Subcutaneous abdominal adipose tissue (tissue), 5 donors: ENCODE measurements at regions not wholly inside any gene's neighbourhood (a gene's known extent, or its start where the extent isn't known, plus 50 kb on each side); places are given as distances from the start of the nearest gene placed in this dataset.
"Not testable (repeated sequence)": the region's sequence is repeated elsewhere in the genome, so short reads cannot be mapped to it uniquely, and the experiment has no call there.

ENCODE experiments used
- H3K27ac ChIP-seq: one replicate; pipeline ENCODE4 v1.7.0; 2013; ENCODE audit warnings: low read depth, mild to moderate bottlenecking, inconsistent platforms, low read length, moderate library complexity
- H3K27me3 ChIP-seq, 5 donors: one replicate each; pipeline ENCODE4 v1.7.0; 2013; ENCODE audit warnings: low read length in 5 of 5, inconsistent platforms in 1 of 5; ENCODE audit not compliant: control insufficient read depth in 5 of 5, insufficient read depth in 4 of 5
- H3K36me3 ChIP-seq, 5 donors: one replicate each; pipeline ENCODE4 v1.7.0; 2013; ENCODE audit warnings: low read length in 5 of 5; ENCODE audit not compliant: control insufficient read depth in 5 of 5, insufficient read depth in 5 of 5
- H3K4me1 ChIP-seq, 5 donors: one replicate each; pipeline ENCODE4 v1.7.0; 2013; ENCODE audit warnings: low read length in 5 of 5, mild to moderate bottlenecking in 3 of 5, moderate library complexity in 1 of 5; ENCODE audit not compliant: control insufficient read depth in 5 of 5, insufficient read depth in 5 of 5
- H3K4me3 ChIP-seq, 5 donors: one replicate each; pipeline ENCODE4 v1.7.0; 2013; ENCODE audit warnings: low read length in 5 of 5, low read depth in 1 of 5
- H3K9ac ChIP-seq, 5 donors: one replicate each; pipeline ENCODE4 v1.7.0; 2013; ENCODE audit warnings: low read length in 5 of 5, mild to moderate bottlenecking in 4 of 5, moderate library complexity in 3 of 5
- H3K9me3 ChIP-seq, 5 donors: one replicate each; pipeline ENCODE4 v1.7.0; 2013; ENCODE audit warnings: low read length in 5 of 5; ENCODE audit not compliant: control insufficient read depth in 5 of 5
- donor health status: healthy.
- donor health status: healthy.
- donor health status: healthy.
- donor health status: healthy.
- donor health status: healthy.

DNA sequence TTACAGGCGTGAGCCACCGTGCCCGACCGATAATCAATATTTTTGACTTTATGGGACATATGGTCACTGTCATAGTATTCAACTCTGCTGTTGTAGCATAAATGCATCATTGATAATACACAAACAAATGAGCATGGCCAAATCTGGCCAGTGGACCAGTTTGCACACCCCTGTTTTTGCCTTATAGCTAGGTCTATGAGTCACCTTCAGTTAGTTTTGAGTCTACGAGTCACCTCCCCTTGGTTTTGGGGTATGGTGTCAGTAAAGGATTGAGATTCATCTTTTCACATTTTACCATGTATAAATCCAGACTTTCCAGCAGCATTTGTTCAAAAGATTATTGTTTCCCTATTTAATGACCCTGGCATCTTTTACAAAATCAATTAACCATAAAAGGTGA is 362.5 kb upstream of the NRP1 start:
- H3K27ac ChIP-seq: no peak overlapping the region
- no peak overlapping the region for H3K9ac ChIP-seq
- no peaks in the 10 kb centered on the region for H3K36me3 ChIP-seq
- no peak overlapping the region for H3K4me3 ChIP-seq
- H3K9me3 ChIP-seq: peaks cover 0 to 5% (median 0%) of the 10 kb centered on the region in 5 donors
- H3K4me1 ChIP-seq: no peaks in the 10 kb centered on the region
- H3K27me3 ChIP-seq: no peaks in the 10 kb centered on the region

DNA sequence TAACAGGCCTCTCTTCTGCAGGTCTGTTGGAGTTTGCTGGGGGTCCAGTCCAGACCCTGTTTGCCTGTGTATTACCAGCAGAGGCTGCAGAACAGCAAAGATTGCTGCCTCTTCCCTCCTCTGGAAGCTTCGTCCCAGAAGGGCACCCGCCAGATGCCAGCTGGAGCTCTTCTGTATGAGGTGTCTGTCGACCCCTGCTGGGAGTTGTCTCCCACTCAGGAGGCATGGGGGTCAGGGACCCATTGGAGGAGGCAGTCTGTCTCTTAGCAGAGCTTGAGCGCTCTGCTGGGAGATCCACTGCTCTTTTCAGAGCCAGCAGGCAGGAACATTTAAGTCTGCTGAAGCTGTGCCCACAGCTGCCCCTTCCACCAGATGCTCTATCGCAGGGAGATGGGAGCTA is 361.1 kb upstream of the NRP1 start:
- H3K9me3 ChIP-seq: peaks cover 0 to 5% (median 0%) of the 10 kb centered on the region in 5 donors
- H3K9ac ChIP-seq: no peak overlapping the region
- H3K36me3 ChIP-seq: no peaks in the 10 kb centered on the region
- no peak overlapping the region for H3K4me3 ChIP-seq
- no peaks in the 10 kb centered on the region for H3K27me3 ChIP-seq
- no peak overlapping the region for H3K27ac ChIP-seq
- H3K4me1 ChIP-seq: no peaks in the 10 kb centered on the region

DNA sequence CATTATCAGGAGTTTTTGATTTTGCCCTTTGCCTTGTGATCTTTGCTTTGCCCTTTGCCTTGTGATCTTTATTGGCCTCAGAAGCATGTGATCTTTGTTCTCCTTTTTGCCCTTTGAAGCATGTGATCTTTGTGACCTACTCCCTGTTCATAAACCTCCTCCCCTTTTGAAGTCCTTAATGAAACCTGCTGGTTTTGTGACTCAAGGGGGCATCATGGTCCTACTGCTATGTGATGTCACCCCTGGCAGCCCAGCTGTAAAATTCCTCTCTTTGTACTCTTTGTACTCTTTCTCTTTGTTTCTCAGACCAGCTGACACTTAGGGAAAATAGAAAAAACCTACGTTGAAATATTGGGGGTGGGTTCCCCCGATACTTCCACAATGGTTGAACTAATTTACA is 356.1 kb upstream of the NRP1 start:
- not testable (repeated sequence) for H3K36me3 ChIP-seq, H3K4me3 ChIP-seq, H3K9ac ChIP-seq, H3K4me1 ChIP-seq, H3K27ac ChIP-seq, H3K27me3 ChIP-seq
- peaks cover 2 to 11% (median 10%) of the 10 kb centered on the region in 5 donors for H3K9me3 ChIP-seq

DNA sequence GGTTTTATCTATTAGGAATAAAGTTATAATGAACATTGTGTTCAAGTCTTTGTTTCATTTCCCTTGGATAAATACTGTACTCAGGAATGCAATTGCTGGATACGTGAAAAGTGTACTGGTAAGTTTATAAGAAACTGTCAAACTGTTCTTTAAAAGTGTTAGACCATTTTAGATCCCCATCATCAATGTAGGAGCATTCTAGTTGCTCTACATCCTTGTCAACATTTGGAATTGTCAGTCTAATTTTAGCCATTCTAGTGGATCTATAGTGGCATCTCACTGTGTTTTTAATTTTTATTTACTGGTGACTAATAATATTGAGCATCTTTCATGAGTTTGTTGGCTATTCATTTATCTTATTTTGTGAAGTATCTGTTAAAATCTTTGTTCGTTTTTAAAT is 354.0 kb upstream of the NRP1 start:
- Histone ChIP-seq H3K27me3 (no peaks in the 10 kb centered on the region), H3K4me1 (no peaks in the 10 kb centered on the region), H3K4me3 (no peak overlapping the region), H3K9ac (no peak overlapping the region), H3K36me3 (no peaks in the 10 kb centered on the region), H3K27ac (no peak overlapping the region), H3K9me3 (peaks cover 2 to 11% (median 5%) of the 10 kb centered on the region in 5 donors)

DNA sequence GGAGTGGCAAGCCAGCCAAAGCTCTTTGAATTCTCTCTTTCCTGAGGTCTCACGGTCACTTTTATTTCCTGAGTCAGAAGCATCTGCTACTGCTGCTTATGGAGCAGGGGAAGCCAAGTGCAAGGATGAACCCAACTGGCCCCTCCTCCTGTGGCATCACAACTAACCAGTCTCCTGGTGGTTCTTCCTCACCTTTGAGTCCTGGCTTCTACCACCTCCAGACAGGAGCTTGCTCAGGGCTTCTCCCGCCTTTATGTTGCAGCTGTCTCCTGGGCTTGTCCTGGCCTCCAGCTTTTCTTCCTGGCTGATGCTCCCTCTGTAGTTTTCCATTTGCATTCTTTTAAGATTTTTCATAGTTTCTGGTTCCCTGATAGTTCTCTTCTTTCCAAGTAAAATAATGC is 349.7 kb upstream of the NRP1 start:
- H3K9ac ChIP-seq: no peak overlapping the region
- H3K27me3 ChIP-seq: no peaks in the 10 kb centered on the region
- no peak overlapping the region for H3K4me3 ChIP-seq
- H3K36me3 ChIP-seq: no peaks in the 10 kb centered on the region
- H3K27ac ChIP-seq: no peak overlapping the region
- peaks cover 2 to 14% (median 5%) of the 10 kb centered on the region in 5 donors for H3K9me3 ChIP-seq
- H3K4me1 ChIP-seq: no peaks in the 10 kb centered on the region

DNA sequence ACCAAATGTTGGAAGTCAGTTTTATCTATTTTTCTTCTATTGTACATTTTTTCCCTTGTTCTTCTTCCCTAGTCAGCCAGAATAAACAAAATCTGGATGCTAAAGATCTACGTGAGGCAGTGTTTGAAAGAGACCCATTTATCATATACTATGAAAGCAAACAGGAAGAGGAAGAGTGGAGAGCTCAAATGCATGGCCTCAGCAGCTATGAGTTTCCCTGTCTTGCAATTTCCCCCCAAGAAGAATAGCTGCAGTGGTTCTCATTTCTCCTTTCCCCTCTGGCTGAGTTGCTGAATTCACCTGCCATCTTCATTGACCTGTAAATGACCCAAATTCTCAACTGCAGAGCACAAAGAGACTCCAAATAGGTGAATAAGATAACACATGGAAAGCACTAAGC is 347.1 kb upstream of the NRP1 start:
- Histone ChIP-seq H3K9me3 (peaks cover 0 to 4% (median 0%) of the 10 kb centered on the region in 5 donors), H3K9ac (no peak overlapping the region), H3K27me3 (no peaks in the 10 kb centered on the region), H3K4me3 (no peak overlapping the region), H3K36me3 (no peaks in the 10 kb centered on the region), H3K27ac (no peak overlapping the region), H3K4me1 (peaks cover 0 to 9% (median 0%) of the 10 kb centered on the region in 5 donors)

DNA sequence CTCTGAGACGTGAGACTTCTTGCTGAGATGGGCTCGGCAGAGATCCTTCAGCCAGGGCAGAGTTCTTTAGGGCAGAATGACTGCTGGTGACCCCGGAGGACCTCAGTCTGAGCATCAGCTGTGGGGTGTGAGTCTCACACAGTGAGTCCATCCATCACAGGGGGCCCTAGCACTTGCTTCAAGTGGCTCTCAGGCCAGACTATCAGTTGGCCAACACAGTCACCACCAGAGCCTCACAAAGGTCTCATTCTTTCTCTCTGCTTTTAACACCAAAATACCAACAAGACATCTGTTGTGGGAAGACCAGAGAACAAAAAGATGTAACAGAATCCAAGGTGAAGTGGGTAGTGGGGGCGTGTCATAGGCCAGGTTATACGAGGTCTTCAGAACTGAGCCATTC is 345.6 kb upstream of the NRP1 start:
- Histone ChIP-seq H3K4me1 (peaks cover 0 to 23% (median 8%) of the 10 kb centered on the region in 5 donors), H3K9ac (no peak overlapping the region), H3K36me3 (no peaks in the 10 kb centered on the region), H3K27ac (no peak overlapping the region), H3K9me3 (peaks cover 0 to 4% (median 0%) of the 10 kb centered on the region in 5 donors), H3K27me3 (no peaks in the 10 kb centered on the region), H3K4me3 (no peak overlapping the region)

DNA sequence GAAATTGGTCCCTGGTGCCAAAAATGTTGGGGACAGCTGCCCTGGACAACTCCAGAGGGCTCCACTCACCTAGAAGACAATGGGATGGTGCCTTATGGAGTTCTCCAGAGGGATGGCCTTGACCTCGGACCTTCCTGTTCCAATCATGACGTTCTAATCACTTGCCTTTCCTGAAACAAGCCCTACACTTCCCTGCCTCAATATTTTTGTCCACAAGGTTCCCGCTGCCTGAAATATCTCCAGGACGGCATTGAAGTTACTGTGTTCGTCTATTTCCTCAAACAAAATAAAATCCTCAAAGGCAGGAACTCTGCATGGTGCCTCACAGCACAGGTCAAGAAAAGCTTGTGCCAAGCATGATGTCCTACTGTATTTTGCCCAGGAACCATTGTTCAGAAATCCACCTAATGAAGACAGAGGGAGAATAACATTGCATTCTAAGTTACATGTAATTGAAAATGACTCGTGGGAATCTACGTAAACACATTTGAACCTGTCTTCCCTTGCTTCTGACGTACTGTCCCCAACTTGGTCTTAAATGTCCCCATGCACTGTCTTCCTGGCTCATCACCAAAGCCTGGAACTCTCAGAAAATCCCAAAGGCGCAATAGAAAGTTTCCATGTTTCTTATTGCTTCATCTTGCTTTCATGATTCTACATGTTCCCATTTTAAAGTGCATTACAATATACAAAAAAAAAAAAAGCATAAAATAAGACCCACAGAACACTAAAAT is 342.3 kb upstream of the NRP1 start:
- Histone ChIP-seq H3K9ac (no peak overlapping the region), H3K27ac (no peak overlapping the region), H3K36me3 (no peaks in the 10 kb centered on the region)

DNA sequence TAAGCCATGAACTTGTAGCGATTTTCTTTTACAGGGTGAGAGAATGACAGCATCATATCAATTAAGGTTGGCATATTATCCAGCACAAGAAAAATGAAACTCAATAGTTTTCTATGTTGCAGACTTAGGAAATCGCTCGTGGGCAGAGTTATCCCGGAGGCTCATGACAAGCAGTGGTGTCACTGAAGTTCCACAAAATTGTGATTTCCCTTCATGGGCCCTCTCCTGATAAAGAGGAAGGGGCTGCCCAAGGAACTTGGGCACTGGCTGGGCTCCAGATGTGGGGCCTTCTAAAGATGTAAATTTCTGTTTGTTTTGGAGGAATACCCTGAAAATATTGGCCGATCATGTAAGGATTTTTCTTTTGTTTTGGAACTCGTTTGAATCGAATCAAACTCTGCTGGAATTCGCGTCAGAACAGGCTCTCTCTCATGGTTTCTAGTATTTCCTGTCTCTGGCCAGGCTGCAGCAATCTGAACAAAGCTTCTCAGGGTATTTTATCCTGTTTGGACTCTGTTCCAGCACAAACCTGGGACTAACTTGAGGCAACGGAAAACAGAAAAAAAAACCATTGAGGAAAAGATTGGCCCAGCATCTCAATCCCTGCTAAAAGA is 340.6 kb upstream of the NRP1 start:
- Histone ChIP-seq H3K9me3 (no peaks in the 10 kb centered on the region), H3K36me3 (no peaks in the 10 kb centered on the region), H3K27me3 (no peaks in the 10 kb centered on the region), H3K9ac (peak overlapping the region in 2 of 5 donors; percentile 18 to 21), H3K27ac (no peak overlapping the region), H3K4me1 (peaks cover 0 to 35% (median 10%) of the 10 kb centered on the region in 5 donors), H3K4me3 (peak overlapping the region; percentile 9 to 37 (median 26))

More for the DNA sequence above, 342.3 kb upstream of the NRP1 start:
- H3K4me1 ChIP-seq: peaks cover 0 to 35% (median 10%) of the 10 kb centered on the region in 5 donors
- H3K4me3 ChIP-seq: no peak overlapping the region
- H3K9me3 ChIP-seq: no peaks in the 10 kb centered on the region
- H3K27me3 ChIP-seq: no peaks in the 10 kb centered on the region

DNA sequence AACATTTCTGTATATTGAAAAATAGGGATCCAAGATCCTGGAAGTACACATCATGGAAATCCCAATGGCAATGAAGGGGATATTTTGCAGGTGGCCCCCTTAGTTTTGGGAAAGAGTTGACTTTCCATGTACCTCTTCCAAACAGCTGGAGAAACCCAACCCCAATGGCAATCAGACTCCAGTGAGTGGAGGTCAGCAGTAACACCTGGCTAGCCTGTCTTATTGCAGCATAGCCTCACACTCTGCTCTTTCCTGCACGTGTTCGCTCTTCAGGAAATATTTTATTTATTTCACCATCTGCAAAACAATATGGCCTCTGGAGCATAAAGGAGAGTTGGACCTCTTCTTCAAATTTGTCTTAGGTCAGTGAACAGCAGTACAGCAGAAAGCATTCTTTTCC is 340.0 kb upstream of the NRP1 start:
- Histone ChIP-seq H3K4me1 (peaks cover 0 to 35% (median 10%) of the 10 kb centered on the region in 5 donors), H3K27ac (no peak overlapping the region), H3K27me3 (no peaks in the 10 kb centered on the region), H3K4me3 (peak overlapping the region in 1 of 5 donors; percentile 37), H3K36me3 (no peaks in the 10 kb centered on the region), H3K9me3 (no peaks in the 10 kb centered on the region), H3K9ac (no peak overlapping the region)
